ENCODE measurements at regions not wholly inside any gene's neighbourhood (a gene's known extent, or its start where the extent isn't known, plus 50 kb on each side); places are given as distances from the start of the nearest gene placed in this dataset.

GRCh38 chr9:16316456-16316855, 554.0 kb downstream of the BNC2 start:
- TF ChIP-seq POLR2AphosphoS5 (IDR thresholded peaks at IDR 0.05; ENCODE audit: low read depth, low read length) (no peak), CTCF (IDR thresholded peaks at IDR 0.05 in 2 of 3, conservative IDR thresholded peaks at IDR 0.05 in 1 of 3; ENCODE audit: borderline replicate concordance in 1 of 3, insufficient read depth in 1 of 3, low read depth in 2 of 3, low read length in 2 of 3) (no peak), JUND (IDR thresholded peaks at IDR 0.05) (no peak)
